Activated CD8-positive, alpha-beta memory T cell treated with anti-CD3 and anti-CD28 coated beads for 36 hours (primary cell): ENCODE measurements at regions not wholly inside any gene's neighbourhood (a gene's known extent, or its start where the extent isn't known, plus 50 kb on each side); places are given as distances from the start of the nearest gene placed in this dataset.

ENCODE experiments used
- CTCF ChIA-PET: fragments of 350-600 bp; sonication (Branson Sonifier 250); formaldehyde crosslinking; loops from one replicate; lab custom pipeline; 2021; ENCODE audit warnings: antibody characterized with exemption; lab: Charles Lee
- POLR2A ChIA-PET: fragments of 350-600 bp; sonication (Branson Sonifier 250); formaldehyde crosslinking; loops from one replicate; lab custom pipeline; 2021; ENCODE audit warnings: antibody characterized with exemption; lab: Charles Lee

DNA sequence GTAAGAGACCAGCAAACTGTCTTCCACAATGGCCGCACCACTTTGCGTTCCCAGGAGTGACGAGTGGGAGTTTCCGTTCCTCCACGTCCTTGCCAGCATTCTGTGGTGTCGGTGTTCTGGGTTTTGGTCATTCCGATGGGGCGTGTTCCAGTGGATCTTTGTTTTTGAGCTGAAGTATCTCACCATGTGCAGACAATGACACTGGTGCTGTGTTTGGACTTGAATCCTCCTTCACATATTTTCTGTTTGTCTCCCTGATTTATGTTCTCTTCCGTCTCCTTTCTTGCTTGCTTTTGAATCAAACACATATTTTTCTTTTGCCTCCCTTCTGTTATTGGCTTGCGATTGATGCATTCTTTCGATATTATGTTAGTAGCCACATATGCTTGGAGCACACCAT is 60.8 kb upstream of the IRX4 start:
- POLR2A ChIA-PET = no interaction called here
- CTCF ChIA-PET = no interaction called here

DNA sequence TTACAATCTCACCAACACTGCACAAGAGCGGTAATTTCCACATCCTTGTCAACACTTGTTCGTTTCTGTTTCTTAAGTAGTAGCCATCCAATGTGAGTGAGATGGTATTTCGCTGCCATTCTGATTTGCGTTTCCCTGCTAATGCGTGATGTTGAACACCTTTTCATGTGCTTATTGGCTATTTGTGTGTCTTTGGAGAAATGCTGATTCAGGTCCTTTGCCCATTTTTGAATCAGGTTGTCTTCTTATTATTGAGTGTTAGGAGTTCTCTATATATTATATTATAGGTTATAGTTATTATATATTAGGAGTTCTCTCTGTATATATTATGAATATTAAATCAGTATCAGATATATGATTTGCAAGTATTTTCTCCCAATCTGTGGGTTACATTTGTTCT is 59.9 kb upstream of the IRX4 start:
- CTCF ChIA-PET = no interaction called here
- POLR2A ChIA-PET = no interaction called here

DNA sequence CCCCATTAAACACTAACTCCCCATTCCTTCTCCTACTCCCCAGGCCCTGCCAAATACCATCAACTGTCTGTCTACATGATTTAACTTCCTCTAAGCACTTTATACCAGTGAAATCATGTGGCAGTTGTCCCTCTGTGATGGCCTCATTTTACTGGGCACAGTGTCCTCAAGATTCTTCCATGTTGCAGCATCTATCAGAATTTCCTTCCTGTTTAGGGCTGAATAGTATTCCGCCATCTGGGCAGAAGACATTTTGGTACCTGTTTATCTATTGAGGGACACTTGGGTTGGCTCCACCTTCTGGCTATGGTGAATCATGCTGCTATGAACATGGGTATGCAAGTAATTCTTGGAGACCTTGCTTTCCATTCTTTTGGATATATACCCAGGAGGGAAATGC is 59.4 kb upstream of the IRX4 start:
- ChIA-PET CTCF (no interaction called here), POLR2A (no interaction called here)

DNA sequence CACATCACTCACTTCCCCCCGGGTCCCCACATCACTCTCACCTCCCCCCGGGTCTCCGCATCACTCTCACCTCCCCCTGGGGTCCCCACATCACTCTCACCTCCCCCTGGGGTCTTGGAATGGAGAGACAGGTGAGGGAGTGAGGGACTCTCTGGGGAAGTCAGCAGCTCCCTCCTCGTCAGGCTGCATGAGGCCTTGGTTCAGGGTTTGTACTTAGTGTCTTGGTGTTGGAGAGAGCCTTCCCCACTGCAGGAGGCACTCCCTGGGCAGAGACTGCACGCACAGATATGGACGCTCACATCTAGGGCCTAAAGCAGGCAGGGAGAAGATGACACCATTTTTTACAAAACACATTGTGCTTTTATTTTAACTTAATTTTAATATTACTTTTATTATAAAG is 56.5 kb upstream of the IRX4 start:
- POLR2A ChIA-PET = interaction anchor here (0.5 kb wide), 1 partner anchor 560 kb away, joined by 3 read pairs; no protein-coding TSS in a partner anchor
- CTCF ChIA-PET = no interaction called here

DNA sequence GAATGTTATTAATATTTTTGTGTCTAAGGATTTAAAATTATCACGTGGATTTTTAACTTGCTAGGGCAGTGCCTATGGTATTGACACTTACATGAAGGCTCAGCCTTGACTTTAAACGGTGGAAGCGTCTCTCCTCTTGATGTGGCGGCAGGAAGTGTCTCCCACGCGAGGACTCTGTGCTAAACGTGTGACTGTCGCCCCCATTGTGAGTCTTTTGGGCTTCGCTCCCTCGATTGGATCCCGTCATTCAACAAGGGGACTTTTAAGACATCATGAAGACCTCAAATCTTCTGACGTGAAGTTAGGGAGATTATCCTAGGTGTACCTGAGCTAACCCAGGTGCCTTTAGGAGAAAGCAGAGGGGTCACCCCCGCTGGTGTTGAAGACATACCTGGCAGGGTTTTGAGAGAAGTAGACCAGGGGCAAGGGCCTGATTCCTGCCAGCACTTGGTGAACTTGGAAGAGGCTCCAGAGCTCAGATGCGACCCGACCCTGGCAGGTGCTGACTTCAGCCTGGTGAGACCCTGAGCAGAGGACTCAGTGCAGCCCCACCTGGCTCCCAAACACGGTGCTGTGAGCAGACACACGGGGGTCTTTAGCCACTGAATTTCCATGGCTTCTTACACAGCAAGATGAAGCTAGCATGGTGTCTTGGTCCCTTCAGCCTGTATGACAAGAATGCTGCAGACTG is 55.7 kb upstream of the IRX4 start:
- CTCF ChIA-PET = no interaction called here
- POLR2A ChIA-PET = no interaction called here

DNA sequence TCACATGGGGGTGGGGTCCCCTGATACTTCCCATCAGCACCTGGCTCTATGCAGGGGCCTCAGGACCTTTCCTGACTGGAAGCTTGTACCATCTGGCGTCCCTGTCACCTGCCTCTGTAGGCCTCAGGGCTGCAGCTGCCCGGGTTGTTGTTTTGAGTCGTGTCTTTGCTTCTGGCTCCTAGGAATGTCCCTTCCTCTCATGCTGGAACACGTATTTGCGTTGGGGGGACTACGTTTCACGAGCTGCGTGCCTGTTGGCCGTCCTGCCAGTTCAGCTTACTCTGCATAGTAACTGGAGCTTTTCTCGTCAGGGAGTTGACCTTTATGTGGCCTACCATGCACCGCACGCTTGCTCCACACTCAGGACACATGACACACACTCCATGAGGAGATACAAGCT is 54.9 kb upstream of the IRX4 start:
- ChIA-PET CTCF (no interaction called here), POLR2A (no interaction called here)

DNA sequence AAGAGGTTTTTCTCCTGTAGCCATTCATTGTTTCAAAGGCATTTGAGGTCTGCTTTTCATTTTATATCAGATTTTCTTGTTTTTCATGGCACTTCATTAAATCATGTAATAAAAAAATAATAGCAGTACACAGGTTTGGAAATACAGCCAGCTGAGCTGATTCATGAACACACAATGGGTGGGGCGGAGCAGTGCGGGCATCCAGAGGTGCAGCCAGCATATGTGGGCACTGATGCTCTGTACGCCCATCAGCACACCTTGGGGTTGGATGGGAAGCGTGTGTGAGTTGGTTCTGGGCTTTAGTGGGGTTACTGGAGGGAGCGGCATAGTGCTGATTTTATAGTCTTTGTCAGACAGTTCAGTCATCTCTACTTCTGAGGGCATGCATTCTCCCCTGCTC is 54.2 kb upstream of the IRX4 start:
- ChIA-PET CTCF (no interaction called here), POLR2A (no interaction called here)

DNA sequence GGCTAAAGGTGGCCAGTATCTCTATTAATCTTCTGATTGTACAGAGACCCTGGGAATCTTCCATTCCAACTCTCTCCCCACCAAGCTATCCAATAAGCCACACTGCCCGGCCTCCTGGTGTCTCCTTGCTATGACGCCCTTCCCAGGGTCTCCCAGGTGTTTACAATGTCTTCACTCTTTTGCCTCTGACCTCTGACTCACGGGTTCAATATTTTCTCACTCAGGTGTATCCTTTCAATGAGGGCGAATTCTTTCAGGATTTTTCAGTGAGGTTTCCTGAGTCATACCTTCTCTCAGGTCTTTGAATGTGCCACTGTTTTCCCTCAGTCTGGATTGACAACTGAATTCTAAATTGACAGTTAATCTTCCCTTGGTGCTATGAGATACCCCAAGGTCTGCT is 53.7 kb upstream of the IRX4 start:
- ChIA-PET POLR2A (no interaction called here), CTCF (no interaction called here)

DNA sequence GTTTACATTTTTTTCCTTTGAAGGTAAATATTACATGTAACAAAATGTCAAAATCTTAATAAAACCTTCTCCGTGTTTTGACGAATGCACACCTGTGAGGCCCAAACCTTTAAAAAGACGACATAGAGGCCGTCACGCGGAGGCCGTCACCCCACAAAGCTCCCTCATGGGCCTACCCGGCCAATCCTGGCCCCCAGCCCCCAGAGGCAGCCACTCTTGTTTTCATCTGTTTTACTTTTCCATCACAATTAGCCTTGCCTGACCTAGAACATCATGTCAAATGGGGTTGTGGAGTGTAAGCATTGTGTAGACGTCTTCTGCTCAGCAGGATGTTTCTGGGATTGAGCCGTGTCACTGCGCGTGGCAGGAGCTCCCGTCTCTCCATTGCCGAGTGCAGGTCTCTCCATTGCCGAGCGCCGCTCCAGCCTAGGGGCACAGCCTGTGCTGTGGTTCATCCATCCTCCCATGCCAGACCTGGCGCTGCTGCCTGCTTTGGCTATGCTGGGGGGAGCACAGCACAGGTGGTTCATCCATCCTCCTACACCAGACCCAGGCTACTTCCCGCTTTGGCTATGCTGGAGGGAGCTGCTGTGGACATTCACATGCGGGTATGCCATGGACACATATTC is 52.2 kb upstream of the IRX4 start:
- ChIA-PET CTCF (no interaction called here), POLR2A (no interaction called here)

DNA sequence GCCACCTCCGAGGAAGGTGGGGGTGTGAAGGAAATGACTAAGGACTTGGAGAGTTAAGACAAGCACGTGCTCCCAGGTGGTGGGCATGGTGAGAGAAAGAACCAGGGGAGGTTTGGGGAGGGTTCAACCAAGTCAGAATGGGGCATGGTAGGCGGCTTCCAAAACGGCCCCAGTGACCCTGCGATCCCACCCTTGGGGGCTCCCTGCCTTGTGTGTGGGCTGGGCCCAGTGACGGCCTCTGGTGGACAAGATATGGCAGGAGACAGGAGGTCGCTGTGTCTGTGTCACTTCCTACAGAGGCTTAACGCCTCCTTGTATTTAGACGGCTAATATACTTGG is 51.3 kb upstream of the IRX4 start:
- POLR2A ChIA-PET = no interaction called here
- CTCF ChIA-PET = no interaction called here

DNA sequence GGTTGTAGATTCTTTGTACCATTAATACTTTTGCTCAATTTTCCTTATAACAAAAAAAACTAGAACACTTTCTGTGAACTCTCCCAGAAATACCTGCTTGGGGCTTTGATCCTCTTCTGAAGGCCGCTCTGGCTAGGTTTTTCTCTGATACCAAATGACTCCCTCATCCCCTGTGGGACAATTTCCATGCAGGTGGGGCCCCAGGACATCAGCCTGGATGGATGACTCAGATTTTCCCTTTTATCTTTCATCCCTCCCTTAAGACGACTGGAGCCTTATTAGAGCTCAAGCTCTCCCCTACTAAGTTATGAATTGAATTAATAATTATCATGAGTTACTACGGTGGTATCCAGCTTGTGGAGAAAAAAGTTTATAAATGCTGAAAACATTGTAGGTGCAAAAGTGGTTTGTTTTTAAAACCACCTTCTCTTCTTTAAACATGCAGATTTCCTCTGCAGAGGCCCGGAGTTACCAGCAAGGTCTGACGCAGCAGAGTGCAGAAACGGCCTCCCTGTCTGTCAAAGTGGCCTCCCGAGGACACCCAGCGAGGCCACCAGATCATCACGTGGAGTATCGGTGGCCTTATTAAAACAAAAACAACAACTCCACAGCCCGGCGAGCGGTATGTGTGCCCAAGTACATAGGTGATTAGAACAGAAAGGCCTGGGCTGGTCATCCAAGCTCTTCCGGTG is 50.8 kb upstream of the IRX4 start:
- CTCF ChIA-PET = no interaction called here
- POLR2A ChIA-PET = no interaction called here
